ENCODE measurements at regions not wholly inside any gene's neighbourhood (a gene's known extent, or its start where the extent isn't known, plus 50 kb on each side); places are given as distances from the start of the nearest gene placed in this dataset.

GRCh38 chr12:14071833-14072232, 90.4 kb upstream of the GRIN2B start:
- TF ChIP-seq CTCF (IDR thresholded peaks at IDR 0.05; ENCODE audit: low read depth, low read length, poor library complexity, severe bottlenecking), result no peak
- no peak for TF ChIP-seq EZH2phosphoT487 (IDR thresholded peaks at IDR 0.05; ENCODE audit: borderline replicate concordance, low read length)

Measured in DOHH2 (cell line).